Left lung (tissue), 4 donors: ENCODE measurements at regions not wholly inside any gene's neighbourhood (a gene's known extent, or its start where the extent isn't known, plus 50 kb on each side); places are given as distances from the start of the nearest gene placed in this dataset.
"Not testable (repeated sequence)": the region's sequence is repeated elsewhere in the genome, so short reads cannot be mapped to it uniquely, and the experiment has no call there.

Source experiments
- ATAC-seq: fragments of 200-7000 bp; cut with Tn5 transposase; one replicate; pipeline ENCODE4 v1.9.1; 2020; ENCODE audit warnings: moderate library complexity
- DNase-seq, 4 donors: peaks; one replicate each; pipeline ENCODE4 v3.0.0-alpha.2; 2013 to 2020
- H3K27ac ChIP-seq, 2 donors: fragments of 200-600 bp; sonication (generic) in 1 of 2; one replicate each; pipeline versions ENCODE4 v1.5.0 to v1.8.0; 2020 to 2021
- H3K27me3 ChIP-seq, 2 donors: fragments of 200-600 bp; sonication (generic) in 1 of 2; one replicate each; pipeline versions ENCODE4 v1.5.0 to v1.8.0; 2020 to 2021
- H3K36me3 ChIP-seq, 2 donors: fragments of 200-600 bp; sonication (generic) in 1 of 2; one replicate each; pipeline versions ENCODE4 v1.5.0 to v1.8.0; 2020 to 2021
- H3K4me1 ChIP-seq, 2 donors: fragments of 200-600 bp; one replicate each; pipeline ENCODE4 v1.8.0; 2021
- H3K4me3 ChIP-seq, 2 donors: fragments of 200-600 bp; sonication (generic) in 1 of 2; one replicate each; pipeline versions ENCODE4 v1.5.0 to v1.8.0; 2020 to 2021; ENCODE audit warnings: mild to moderate bottlenecking in 1 of 2
- H3K9me3 ChIP-seq, 2 donors: fragments of 200-600 bp; sonication (generic) in 1 of 2; one replicate each; pipeline versions ENCODE4 v1.5.0 to v1.8.0; 2020 to 2021
- intact Hi-C, 2 donors: fragments of 100-400 bp; cut with DNase I; formaldehyde crosslinking; loops; one replicate each; pipeline versions ENCODE4 v1.11.2 to v1.14.2; 2022
- TF ChIP-seq, protein P1 (sequence below), 2 donors: fragments of 200-600 bp; sonication (generic) in 1 of 2; IDR thresholded peaks; one replicate each; pipeline versions ENCODE4 v1.5.0 to v1.8.0; 2021; ENCODE audit warnings: antibody characterized with exemption in 2 of 2
- donor health status: DM: no; HTN: yes; CAD: no.
- donor health status: DM: no; HTN: no; CAD: no.

DNA sequence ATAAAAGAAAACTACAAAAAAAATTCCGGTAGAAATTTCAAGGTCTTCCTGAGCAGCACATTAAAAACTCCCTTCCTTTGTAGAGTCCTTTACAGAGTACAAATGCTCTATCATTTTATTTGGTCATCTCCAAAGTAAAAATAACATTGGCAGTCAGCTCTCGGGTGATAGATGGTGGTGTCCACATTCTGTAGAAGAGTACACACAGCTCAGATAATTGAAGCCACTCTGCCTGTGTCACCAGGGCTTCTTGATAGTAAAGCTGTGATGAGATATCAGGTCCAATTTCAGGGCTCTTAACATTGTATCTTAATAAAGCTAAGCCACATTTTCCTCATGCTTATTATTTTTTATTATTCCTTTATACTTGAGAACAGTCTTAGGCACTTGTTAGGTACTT lies 371.6 kb downstream of the TAFA4 start:
- ATAC-seq: no peak
- H3K9me3 ChIP-seq: no peaks in the 10 kb centered on the region
- intact Hi-C loops: no loop called here

DNA sequence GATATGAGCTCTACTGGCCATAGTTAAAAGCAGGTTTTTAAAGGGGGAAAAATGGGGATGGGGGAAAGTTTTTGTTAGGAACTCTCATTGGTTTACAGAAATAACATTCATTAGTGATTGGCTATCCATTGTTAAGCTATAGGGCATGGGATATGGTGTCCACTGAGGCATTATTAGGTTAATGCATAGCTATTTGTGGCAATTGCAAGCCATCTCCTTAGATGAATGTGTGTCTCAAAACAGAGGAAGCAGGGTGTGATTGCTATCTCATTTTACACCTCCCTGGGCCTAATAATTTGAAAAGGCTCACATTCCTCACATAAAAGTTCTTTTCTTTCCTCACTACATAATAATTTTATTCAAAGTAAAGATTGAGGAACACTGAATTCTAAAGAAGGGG lies 396.6 kb downstream of the TAFA4 start:
- Histone ChIP-seq H3K4me3 (no peak overlapping the region), H3K9me3 (peaks cover 0 to 3% of the 10 kb centered on the region in 2 donors), H3K4me1 (no peaks in the 10 kb centered on the region), H3K27ac (no peak overlapping the region), H3K36me3 (no peaks in the 10 kb centered on the region), H3K27me3 (no peaks in the 10 kb centered on the region)
- no peak for ATAC-seq
- intact Hi-C loops: no loop called here
- no peak for DNase-seq
- TF ChIP-seq, protein P1, sequence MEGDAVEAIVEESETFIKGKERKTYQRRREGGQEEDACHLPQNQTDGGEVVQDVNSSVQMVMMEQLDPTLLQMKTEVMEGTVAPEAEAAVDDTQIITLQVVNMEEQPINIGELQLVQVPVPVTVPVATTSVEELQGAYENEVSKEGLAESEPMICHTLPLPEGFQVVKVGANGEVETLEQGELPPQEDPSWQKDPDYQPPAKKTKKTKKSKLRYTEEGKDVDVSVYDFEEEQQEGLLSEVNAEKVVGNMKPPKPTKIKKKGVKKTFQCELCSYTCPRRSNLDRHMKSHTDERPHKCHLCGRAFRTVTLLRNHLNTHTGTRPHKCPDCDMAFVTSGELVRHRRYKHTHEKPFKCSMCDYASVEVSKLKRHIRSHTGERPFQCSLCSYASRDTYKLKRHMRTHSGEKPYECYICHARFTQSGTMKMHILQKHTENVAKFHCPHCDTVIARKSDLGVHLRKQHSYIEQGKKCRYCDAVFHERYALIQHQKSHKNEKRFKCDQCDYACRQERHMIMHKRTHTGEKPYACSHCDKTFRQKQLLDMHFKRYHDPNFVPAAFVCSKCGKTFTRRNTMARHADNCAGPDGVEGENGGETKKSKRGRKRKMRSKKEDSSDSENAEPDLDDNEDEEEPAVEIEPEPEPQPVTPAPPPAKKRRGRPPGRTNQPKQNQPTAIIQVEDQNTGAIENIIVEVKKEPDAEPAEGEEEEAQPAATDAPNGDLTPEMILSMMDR (IDR thresholded peaks at IDR 0.05): no peak

More for the DNA sequence above, 371.6 kb downstream of the TAFA4 start:
- no peak overlapping the region for H3K27ac ChIP-seq
- no peak for DNase-seq
- H3K36me3 ChIP-seq: no peaks in the 10 kb centered on the region
- no peaks in the 10 kb centered on the region for H3K27me3 ChIP-seq
- H3K4me1 ChIP-seq: no peaks in the 10 kb centered on the region
- no peak overlapping the region for H3K4me3 ChIP-seq
- TF ChIP-seq, protein P1 (IDR thresholded peaks at IDR 0.05): no peak

DNA sequence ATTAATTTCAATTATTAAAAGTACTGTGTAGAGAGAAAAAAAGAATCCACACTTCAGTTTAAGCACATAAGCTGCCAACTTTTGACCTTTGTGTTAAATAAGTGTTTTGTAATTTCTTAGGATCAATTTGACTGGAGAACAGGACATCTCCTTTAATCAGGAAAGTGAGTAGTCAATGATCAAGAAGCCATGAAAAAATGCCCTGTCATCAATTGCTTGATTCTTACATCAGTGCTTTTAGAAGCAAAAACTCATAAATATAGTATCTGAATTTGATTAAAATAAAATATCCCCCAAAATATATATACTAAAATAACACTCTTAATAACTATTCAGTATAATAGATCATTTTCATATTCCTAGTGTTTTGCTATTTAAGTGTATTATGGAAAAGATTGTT lies 409.0 kb downstream of the TAFA4 start:
- Histone ChIP-seq H3K27ac (no peak overlapping the region), H3K9me3 (no peaks in the 10 kb centered on the region), H3K27me3 (no peaks in the 10 kb centered on the region), H3K4me1 (no peaks in the 10 kb centered on the region), H3K36me3 (no peaks in the 10 kb centered on the region), H3K4me3 (no peak overlapping the region)
- TF ChIP-seq, protein P1 (IDR thresholded peaks at IDR 0.05): no peak
- intact Hi-C loops: no loop called here
- ATAC-seq: no peak
- no peak for DNase-seq

DNA sequence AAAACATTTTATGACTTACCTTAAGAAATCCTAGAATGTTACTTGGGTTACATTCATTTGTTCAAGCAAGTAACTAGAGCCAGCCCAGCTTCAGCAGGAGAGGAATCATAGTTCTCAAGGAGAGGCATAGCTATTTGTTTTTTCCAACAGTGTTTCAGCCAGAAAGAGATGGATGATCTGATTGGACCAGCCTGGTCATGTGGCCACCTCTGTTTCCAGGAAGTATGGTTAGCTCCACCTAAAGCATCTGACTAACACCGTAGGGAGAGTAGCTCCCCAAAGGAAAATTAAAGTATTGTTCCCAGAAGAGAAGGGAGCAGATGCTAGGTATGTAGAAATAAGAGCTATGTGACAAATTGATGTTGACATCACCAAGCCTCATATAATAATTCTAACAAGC lies 417.1 kb downstream of the TAFA4 start:
- intact Hi-C loops: no loop called here
- no peak for DNase-seq
- Histone ChIP-seq H3K27ac (no peak overlapping the region), H3K36me3 (no peaks in the 10 kb centered on the region), H3K9me3 (no peaks in the 10 kb centered on the region), H3K27me3 (no peaks in the 10 kb centered on the region), H3K4me3 (no peak overlapping the region), H3K4me1 (no peaks in the 10 kb centered on the region)
- no peak for ATAC-seq
- TF ChIP-seq, protein P1 (IDR thresholded peaks at IDR 0.05): no peak

DNA sequence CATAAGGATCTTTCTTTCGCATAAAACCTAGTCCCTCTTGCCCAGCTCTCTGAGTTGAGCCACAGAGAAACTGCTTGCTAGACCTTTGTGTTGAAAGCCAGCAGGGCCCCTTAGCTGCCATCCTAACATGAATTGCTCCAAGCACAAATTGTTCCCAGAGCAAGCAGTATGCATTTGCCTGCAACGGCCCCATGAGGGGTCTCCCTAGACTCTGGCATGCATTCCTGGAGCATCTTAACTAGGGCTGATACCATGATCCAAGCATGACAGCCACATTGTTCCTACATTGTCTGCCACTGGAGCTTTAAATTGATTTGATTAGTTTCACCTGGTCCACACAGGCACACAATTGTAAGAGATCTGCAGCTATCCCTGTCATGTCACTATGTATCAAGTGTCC lies 428.1 kb downstream of the TAFA4 start:
- TF ChIP-seq, protein P1 (IDR thresholded peaks at IDR 0.05): no peak
- Histone ChIP-seq H3K36me3 (no peaks in the 10 kb centered on the region), H3K4me1 (no peaks in the 10 kb centered on the region), H3K27ac (no peak overlapping the region), H3K27me3 (no peaks in the 10 kb centered on the region), H3K4me3 (no peak overlapping the region), H3K9me3 (peaks cover 0 to 8% of the 10 kb centered on the region in 2 donors)
- no peak for DNase-seq
- intact Hi-C loops: no loop called here
- ATAC-seq: no peak

DNA sequence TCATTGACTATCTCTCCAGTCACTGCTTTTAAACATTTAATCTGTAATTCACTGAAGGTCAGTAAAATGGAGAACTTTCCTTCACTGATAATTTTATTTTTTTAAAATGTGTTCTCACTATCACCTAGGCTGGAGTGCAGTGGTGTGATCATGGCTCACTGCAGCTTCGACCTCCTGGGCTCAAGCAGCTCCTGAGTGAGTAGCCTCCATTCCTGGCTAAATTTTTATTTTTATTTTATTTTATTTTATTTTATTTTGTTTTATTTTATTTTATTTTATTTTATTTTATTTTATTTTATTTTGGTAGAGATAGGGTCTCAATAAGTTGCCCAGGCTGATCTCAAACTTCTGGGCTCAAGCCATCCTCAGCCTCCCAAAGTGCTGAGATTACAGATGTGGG lies 446.5 kb downstream of the TAFA4 start:
- intact Hi-C loops, DNase-seq, ATAC-seq, H3K4me1 ChIP-seq, H3K27me3 ChIP-seq, H3K4me3 ChIP-seq, H3K27ac ChIP-seq, H3K36me3 ChIP-seq, H3K9me3 ChIP-seq: not testable (repeated sequence)
